ENCODE measurements at regions not wholly inside any gene's neighbourhood (a gene's known extent, or its start where the extent isn't known, plus 50 kb on each side); places are given as distances from the start of the nearest gene placed in this dataset.
"Not testable (repeated sequence)": the region's sequence is repeated elsewhere in the genome, so short reads cannot be mapped to it uniquely, and the experiment has no call there.

DNA sequence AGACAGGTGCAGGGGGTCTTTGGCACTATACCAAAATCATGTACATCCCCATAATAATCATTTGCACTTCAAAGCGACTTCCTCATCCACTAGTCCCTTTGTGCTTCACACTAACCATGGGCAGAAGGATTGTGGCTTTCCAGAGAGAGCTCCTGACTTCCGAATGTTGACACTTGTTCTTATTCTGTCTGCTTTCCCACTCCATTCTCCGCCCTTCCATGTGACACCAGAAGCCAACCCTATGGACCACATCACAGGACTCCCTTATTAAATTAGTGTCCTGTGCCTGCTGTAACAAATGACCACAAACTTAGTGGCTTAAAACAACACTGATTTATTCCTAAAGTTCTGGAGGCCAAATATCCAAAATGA is 91.6 kb downstream of the CMC2 start:
- TF ChIP-seq, protein P1, sequence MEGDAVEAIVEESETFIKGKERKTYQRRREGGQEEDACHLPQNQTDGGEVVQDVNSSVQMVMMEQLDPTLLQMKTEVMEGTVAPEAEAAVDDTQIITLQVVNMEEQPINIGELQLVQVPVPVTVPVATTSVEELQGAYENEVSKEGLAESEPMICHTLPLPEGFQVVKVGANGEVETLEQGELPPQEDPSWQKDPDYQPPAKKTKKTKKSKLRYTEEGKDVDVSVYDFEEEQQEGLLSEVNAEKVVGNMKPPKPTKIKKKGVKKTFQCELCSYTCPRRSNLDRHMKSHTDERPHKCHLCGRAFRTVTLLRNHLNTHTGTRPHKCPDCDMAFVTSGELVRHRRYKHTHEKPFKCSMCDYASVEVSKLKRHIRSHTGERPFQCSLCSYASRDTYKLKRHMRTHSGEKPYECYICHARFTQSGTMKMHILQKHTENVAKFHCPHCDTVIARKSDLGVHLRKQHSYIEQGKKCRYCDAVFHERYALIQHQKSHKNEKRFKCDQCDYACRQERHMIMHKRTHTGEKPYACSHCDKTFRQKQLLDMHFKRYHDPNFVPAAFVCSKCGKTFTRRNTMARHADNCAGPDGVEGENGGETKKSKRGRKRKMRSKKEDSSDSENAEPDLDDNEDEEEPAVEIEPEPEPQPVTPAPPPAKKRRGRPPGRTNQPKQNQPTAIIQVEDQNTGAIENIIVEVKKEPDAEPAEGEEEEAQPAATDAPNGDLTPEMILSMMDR (IDR thresholded peaks at IDR 0.05; ENCODE audit: low read depth, low read length, missing control alignments) = no peak
- no peak overlapping the region for H3K4me3 ChIP-seq (ENCODE audit: low read depth, low read length)
- DNase-seq (ENCODE audit: low read depth) = no peak
- in situ Hi-C loops (cut with HindIII; ENCODE audit: low sequenced_read_pairs) = no loop called here

DNA sequence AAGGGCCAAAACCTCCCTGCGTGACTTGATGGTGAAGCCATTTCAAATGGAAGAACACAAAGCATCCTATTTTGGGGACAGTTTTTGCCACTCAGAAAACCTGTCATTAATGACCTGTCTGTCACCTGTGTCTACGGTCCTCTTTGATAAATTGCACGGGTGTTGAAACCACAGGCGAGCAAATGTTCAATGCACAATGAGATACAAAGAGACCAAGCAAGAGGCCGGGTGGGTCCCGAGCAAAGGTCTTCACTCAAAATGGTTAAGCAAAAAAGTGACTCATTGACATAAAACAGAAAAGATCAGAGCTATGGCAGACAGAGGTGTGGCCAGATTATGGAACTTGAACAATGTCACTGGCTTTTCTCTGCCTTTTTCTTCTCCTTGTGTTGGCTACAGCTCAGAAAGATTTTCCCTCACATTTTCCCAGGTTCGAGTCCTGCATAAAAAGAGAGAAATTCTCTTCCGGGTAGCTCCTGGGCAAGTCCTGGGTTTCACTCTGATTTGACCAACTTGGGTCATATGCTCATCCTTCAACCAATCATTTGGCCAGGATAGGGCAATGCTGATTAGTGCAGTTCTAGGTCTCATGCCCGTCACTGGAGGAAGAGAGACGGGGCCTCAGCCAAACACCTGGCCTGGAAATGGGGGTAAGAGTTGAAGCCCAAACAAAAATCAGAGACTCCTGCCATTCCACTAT is 92.2 kb downstream of the CMC2 start:
- no peak overlapping the region for H3K4me3 ChIP-seq (ENCODE audit: low read depth, low read length)
- in situ Hi-C loops (cut with HindIII; ENCODE audit: low sequenced_read_pairs) = no loop called here
- DNase-seq (ENCODE audit: low read depth) = no peak
- TF ChIP-seq, protein P1 (IDR thresholded peaks at IDR 0.05; ENCODE audit: low read depth, low read length, missing control alignments) = no peak

DNA sequence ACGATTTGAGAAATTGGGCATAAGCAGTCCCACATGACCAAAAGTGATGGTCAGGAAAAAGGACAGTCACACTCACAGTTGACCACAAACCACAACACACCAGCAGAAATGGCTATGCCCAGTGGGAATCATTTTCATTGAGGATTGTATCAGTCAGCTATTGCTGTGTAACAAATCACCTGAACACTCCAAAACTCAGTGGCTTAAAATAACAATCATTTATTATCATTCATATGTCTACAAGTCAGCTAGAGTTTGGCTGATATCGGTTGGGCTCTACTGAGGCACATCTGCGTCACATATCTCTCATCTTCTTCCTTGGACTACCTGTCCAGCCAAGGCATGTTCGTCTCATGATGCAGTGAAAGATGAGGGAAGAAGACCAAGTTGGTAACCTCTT is 93.3 kb downstream of the CMC2 start:
- DNase-seq (ENCODE audit: low read depth) = no peak
- in situ Hi-C loops (cut with HindIII; ENCODE audit: low sequenced_read_pairs) = no loop called here
- TF ChIP-seq, protein P1 (IDR thresholded peaks at IDR 0.05; ENCODE audit: low read depth, low read length, missing control alignments) = no peak
- H3K4me3 ChIP-seq (ENCODE audit: low read depth, low read length) = no peak overlapping the region

DNA sequence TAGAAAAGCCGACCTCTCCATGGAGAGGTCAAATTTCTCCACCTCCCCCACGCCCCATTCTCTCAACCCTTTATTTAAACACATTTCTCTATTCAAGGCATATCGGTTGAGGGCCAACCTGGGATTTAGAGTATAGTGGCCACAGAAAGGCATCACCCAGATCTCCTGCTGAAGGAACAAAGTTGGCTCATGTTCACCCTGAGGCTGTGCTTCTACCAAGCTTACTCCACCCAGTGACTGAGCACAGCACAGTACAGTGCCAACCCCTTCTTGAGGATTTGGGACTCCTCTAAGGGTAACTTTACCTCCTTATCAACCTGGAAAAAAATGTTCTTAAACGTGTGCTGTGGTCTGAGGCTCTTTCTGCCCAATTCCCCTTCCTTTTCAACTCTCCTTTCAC is 94.0 kb downstream of the CMC2 start:
- in situ Hi-C loops (cut with HindIII; ENCODE audit: low sequenced_read_pairs) = no loop called here
- H3K4me3 ChIP-seq (ENCODE audit: low read depth, low read length) = no peak overlapping the region
- TF ChIP-seq, protein P1 (IDR thresholded peaks at IDR 0.05; ENCODE audit: low read depth, low read length, missing control alignments) = no peak
- DNase-seq (ENCODE audit: low read depth) = no peak

DNA sequence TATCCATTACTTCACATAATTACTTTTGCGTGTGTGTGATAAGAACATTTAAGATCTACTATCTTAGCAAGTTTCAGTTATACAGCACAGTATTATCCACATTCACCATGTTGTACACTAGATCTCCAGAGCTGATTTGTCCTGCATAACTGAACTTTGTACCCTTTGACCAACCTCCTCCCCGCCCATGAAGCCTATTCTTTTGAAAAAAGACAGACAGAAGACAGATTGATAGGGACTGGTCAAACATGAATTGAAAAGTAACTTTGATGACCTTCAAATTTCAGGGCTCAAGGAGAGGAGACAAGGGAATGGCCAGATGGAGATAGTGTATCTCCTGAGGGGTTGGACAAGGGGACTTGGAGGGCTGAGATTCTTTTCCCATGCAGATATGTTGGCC is 96.3 kb downstream of the CMC2 start:
- no peak overlapping the region for H3K4me3 ChIP-seq (ENCODE audit: low read depth, low read length)
- TF ChIP-seq, protein P1 (IDR thresholded peaks at IDR 0.05; ENCODE audit: low read depth, low read length, missing control alignments) = no peak
- DNase-seq (ENCODE audit: low read depth) = no peak
- in situ Hi-C loops (cut with HindIII; ENCODE audit: low sequenced_read_pairs) = no loop called here

DNA sequence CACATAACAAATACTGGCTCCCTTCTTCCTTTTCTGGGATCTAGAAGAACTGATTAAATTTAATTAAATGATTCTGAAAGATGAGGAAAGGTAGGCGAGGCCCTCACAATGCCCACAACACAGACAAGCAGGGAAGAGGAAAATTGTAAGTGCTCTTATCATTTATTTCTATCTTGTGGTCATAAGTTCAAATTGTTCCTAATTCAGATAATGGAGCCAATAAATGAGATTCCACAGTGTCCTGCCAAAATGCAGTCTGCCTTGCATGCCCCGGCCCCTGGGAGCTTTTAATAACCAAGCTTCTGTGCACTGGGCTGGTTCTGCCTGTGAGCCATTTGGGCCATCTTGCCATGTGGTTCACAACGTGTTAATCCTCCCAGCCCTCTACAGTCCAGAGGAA is 97.0 kb downstream of the CMC2 start:
- H3K4me3 ChIP-seq (ENCODE audit: low read depth, low read length) = no peak overlapping the region
- in situ Hi-C loops (cut with HindIII; ENCODE audit: low sequenced_read_pairs) = no loop called here
- TF ChIP-seq, protein P1 (IDR thresholded peaks at IDR 0.05; ENCODE audit: low read depth, low read length, missing control alignments) = no peak
- DNase-seq (ENCODE audit: low read depth) = no peak

DNA sequence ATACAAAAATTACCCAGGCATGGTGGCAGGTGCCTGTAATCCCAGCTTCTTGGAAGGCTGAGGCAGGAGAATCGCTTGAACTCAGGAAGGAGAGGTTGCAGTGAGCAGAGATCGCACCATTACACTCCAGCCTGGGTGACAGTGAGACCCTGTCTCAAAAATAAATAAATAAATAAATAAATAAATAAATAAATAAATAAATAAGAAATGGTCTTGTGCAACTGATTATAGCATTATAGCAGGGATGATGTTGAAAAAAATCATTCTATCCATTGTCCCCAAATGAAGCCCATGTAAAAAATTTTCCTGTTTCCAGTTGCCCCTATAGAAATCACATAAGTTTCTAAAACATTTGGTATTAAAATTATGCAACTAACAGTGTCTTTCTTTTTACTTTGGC is 100.5 kb downstream of the CMC2 start:
- H3K4me3 ChIP-seq (ENCODE audit: low read depth, low read length); in situ Hi-C loops (cut with HindIII; ENCODE audit: low sequenced_read_pairs); DNase-seq (ENCODE audit: low read depth): not testable (repeated sequence)
